NAMALWA (cell line): ENCODE measurements at regions not wholly inside any gene's neighbourhood (a gene's known extent, or its start where the extent isn't known, plus 50 kb on each side); places are given as distances from the start of the nearest gene placed in this dataset.
A peak's percentile ranks its signal among the peaks of the same experiment; 100 is the strongest.

Source experiments
- DNase-seq: peaks from one replicate; pipeline ENCODE4 v3.0.0-alpha.2; 2015; ENCODE audit warnings: low spot score

GRCh38 chr13:73258406-73258805, 199.6 kb downstream of the KLF5 start:
- DNase-seq = no peak

GRCh38 chr13:73254827-73255226, 196.0 kb downstream of the KLF5 start:
- no peak for DNase-seq

DNA sequence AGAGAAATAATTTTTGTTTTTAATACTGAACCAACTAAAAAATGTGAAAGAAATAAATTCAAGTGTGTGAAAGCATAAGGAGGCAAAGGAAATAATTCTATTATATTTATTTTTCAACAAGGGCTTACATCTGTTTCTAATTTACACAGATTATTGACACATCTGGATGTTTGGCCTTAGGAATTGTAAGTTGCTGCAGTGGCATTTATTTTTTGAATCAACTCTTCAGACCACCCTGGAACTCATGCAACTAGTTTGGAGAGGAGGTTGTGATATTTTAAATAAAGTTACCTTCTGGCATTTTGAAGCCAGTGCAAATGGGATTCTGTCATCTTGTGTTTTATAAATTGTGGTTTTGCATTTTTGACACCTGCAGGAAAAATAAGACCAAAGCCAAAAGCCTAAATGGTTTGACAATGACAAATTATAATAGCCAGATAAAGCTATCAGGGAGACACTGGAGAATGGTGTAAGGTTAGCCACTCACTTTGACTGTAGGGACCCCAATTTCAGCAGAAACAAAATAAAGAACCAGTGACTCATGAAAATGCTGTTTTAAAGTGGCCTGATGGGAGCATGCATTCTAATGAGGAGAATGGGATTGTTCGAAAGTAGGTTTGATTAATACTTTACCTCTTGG, 192.9 kb downstream of the KLF5 start:
- DNase-seq = no peak

- DNase-seq = no peak
Observed at GRCh38 chr13:73250061-73250460, 191.3 kb downstream of the KLF5 start.

GRCh38 chr13:73248711-73249580, 190.1 kb downstream of the KLF5 start:
- DNase-seq = no peak

GRCh38 chr13:73248154-73248553, 189.3 kb downstream of the KLF5 start:
- DNase-seq = no peak

GRCh38 chr13:73245246-73245645, 186.4 kb downstream of the KLF5 start:
- no peak for DNase-seq

DNA sequence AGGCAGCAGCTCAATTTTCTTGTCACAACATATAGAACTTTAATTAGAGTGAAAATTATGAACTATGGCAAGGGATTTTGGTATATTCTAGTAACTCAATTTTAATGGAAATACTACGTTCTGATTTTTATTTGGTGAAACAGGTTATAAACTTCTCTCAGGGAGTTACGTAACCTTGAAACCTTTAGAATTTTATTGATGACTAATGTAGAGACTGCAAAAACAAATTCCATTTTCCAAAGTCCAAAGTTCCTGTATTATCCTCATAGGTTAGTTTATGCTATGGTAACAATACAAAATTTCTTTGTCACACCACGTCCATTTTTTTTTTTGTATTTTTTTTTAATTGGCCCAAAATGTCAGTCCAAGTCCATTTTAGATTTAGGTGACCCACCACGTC, 185.7 kb downstream of the KLF5 start:
- DNase-seq = no peak

DNA sequence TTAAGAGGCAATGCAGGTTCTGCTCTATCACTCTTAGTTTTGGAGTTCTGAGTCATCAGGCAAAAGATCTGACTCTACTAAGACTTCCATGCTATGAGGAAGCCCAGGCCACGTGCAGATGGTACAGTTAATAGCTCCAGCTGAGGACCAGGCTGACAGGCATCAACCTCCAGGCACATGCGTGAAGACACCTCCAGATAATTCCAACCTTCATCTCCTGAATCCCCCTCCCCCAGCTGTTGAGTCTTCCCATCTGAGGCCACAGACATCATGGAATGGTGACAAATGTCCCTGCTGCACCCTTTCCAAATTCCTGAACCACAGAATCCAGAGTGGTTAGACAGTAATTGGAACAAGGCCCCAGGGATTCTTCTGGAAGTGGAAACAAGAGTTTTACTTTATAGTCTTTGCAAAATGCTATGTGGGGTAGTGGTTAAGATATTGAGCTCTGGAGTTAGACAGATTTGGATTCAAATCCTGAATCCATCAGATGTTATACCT, 183.8 kb downstream of the KLF5 start:
- no peak for DNase-seq

GRCh38 chr13:73240193-73240592, 181.4 kb downstream of the KLF5 start:
- no peak for DNase-seq

- no peak for DNase-seq
Observed at GRCh38 chr13:73235385-73235784, 176.6 kb downstream of the KLF5 start.

- no peak for DNase-seq
Observed at GRCh38 chr13:73231471-73231870, 172.7 kb downstream of the KLF5 start.

DNA sequence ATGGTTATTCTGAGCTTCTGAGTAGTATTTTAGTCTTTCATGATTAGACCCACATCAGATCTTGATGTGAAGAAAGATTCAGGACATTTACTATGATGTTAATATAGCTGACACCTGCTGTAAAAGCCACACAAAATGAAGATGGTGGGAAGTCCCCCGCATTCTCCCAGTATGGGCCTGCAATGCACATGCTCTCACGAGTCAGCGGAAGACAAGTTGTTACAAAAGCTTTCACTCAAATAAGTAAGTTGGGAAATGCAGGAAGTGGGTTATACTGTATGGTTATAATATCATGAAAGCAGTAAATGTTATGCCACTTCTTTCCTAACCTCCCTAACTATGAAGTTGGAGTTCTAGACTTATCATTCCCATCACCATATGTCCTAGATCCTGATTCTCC, 171.9 kb downstream of the KLF5 start:
- DNase-seq = no peak

GRCh38 chr13:73228546-73228945, 169.7 kb downstream of the KLF5 start:
- peak; percentile 8 for DNase-seq

DNA sequence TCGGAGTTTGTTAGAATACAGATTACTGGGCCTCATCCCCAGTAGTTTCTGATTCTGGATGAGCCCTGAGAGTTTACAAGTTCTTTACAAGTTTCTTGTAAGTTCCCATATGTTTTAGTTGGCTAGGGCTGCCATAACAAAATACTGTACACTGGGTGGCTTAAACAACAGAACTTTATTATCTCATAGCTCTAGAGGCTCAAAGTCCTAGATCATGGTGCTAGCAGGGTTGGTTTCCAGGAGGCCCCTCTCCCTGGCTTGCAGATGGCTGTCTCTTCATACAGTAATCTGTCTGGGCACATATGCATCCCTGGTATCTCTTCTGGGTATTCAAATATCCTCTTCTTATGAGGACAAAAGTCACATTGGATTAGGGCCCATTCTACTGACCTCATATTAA, 167.2 kb downstream of the KLF5 start:
- no peak for DNase-seq

- DNase-seq = no peak
Observed at GRCh38 chr13:73224703-73225102, 165.9 kb downstream of the KLF5 start.

- no peak for DNase-seq
Observed at GRCh38 chr13:73223372-73223781, 164.6 kb downstream of the KLF5 start.

- DNase-seq = no peak
Observed at GRCh38 chr13:73222627-73223305, 164.0 kb downstream of the KLF5 start.

GRCh38 chr13:73220966-73221720, 162.3 kb downstream of the KLF5 start:
- no peak for DNase-seq

DNA sequence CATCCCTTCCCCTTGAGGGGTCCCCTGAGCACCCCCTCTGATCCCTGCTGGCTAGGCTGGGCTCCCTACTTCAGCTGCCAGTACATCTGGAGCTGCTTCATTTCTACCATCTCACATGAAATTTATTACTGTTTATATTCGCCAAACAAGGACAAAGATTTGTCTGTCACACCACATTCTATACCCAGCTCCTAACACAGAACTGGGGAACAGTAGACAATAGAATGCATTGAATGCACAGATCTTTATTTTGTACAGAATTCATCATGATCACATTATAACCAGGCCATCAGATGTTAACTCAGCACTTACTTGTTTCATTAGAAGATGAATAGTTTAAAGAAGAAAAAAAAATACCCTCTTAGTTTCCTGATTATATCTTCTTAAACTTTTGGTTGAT, 159.4 kb downstream of the KLF5 start:
- DNase-seq = no peak

DNA sequence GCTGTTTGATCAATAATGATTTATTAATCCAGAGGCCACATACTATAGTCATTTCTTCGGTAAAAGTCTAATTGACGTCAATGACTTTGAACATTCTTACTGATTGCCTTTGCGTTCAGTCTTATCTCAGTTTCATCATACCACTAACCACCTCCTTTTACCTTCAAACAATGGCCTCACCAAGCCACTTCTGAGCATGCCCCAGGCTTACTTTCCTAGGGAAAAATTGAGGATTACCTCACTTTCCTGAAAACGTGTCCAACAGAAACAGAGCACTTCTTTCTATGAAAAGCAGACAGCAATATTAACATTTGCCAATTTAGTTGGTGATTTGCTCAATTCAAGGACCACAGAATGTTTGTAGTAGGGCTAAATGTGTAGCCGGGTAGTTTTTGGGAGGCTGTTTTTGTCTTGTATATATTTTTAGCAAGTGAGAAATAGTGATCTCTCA, 157.6 kb downstream of the KLF5 start:
- no peak for DNase-seq

- DNase-seq = no peak
Observed at GRCh38 chr13:73215823-73216222, 157.0 kb downstream of the KLF5 start.
